K562 (cell line): ENCODE measurements at regions not wholly inside any gene's neighbourhood (a gene's known extent, or its start where the extent isn't known, plus 50 kb on each side); places are given as distances from the start of the nearest gene placed in this dataset.

Experiments used
- ATAC-seq: fragments of 200-7000 bp; cut with Tn5 transposase; 3 replicates; pipeline ENCODE4 v1.9.1; 2020; ENCODE audit warnings: moderate library complexity
- BruUV-seq: library from RNA; stranded (reverse); fragments of 400-500 nt; replicated peaks from 2 replicates; lab custom pipeline; 2021; lab: Mats Ljungman, UMichigan
- CTCF ChIA-PET: fragments of 300-600 bp; formaldehyde crosslinking; extraction: SDS; loops from one replicate; lab custom pipeline; 2021; ENCODE audit warnings: low intra/inter-chr PET ratio; lab: Yijun Ruan, JAX
- POLR2A ChIA-PET: fragments of 300-600, 350-650 bp; sonication (Branson Sonifier 250); formaldehyde crosslinking; extraction: SDS; loops from one replicate; lab custom pipeline; 2021; ENCODE audit warnings: antibody characterized with exemption, inconsistent platforms; lab: Yijun Ruan, JAX
- DNase-seq, 4 experiments: peaks; one replicate each; pipeline versions ENCODE4 v3.0.0 to v3.0.0-alpha.2; 2011 to 2018; ENCODE audit warnings: low spot score in 3 of 4, mixed read lengths in 3 of 4; ENCODE audit errors: extremely low read depth in 1 of 4
- FAIRE-seq: peaks from 2 replicates; lab custom pipeline; 2011; peaks lifted over from hg19 to GRCh38; lab: Jason Lieb, UNC
- H2AFZ ChIP-seq: 2 replicates; pipeline ENCODE4 v1.6.0; 2011; ENCODE audit warnings: low read depth, low read length, control low read depth, inconsistent platforms
- H3K27ac ChIP-seq: fragments of 200-600 bp; 3 replicates; pipeline ENCODE4 v1.8.0; 2011; ENCODE audit warnings: low read depth, mild to moderate bottlenecking, control low read depth, inconsistent platforms, low read length, moderate library complexity, mixed read lengths; ENCODE audit errors: extremely low read depth
- H3K27me3 ChIP-seq, 2 experiments: fragments of 300-600 bp in 1 of 2; 2 replicates in 1 of 2; 3 replicates in 1 of 2; pipeline versions ENCODE4 v1.6.0 to v1.8.0; 2011; ENCODE audit warnings: inconsistent platforms in 2 of 2, low read length in 2 of 2, mild to moderate bottlenecking in 1 of 2, mixed read lengths in 1 of 2, moderate library complexity in 1 of 2; ENCODE audit not compliant: control insufficient read depth in 2 of 2, insufficient read depth in 2 of 2
- H3K36me3 ChIP-seq: fragments of 300-600 bp; 3 replicates; pipeline ENCODE4 v1.8.0; 2011; ENCODE audit warnings: mild to moderate bottlenecking, low read length, inconsistent platforms; ENCODE audit not compliant: control insufficient read depth, insufficient read depth
- H3K4me1 ChIP-seq, 2 experiments: fragments of 200-600 bp in 1 of 2; replicated peaks in 1 of 2; 2 replicates in 1 of 2; 3 replicates in 1 of 2; pipeline versions ENCODE4 v1.5.1 to v1.8.0; 2011; ENCODE audit warnings: inconsistent platforms in 2 of 2, low read length in 2 of 2, mild to moderate bottlenecking in 1 of 2, mixed read lengths in 1 of 2, moderate library complexity in 1 of 2; ENCODE audit not compliant: control insufficient read depth in 2 of 2, insufficient read depth in 2 of 2
- H3K4me2 ChIP-seq: 2 replicates; pipeline ENCODE4 v1.6.1; 2011; ENCODE audit warnings: low read length, control low read depth, inconsistent platforms, mixed read lengths; ENCODE audit not compliant: insufficient read depth
- H3K4me3 ChIP-seq: fragments of 200-600 bp; sonication (generic), shearing (Covaris generic); 2 replicates; pipeline ENCODE4 v1.5.1; 2016; ENCODE audit warnings: control low read depth, inconsistent platforms
- H3K79me2 ChIP-seq: fragments of 200-600 bp; 3 replicates; pipeline ENCODE4 v1.8.0; 2011; ENCODE audit warnings: low read length, inconsistent platforms; ENCODE audit not compliant: control insufficient read depth, insufficient read depth
- H3K9ac ChIP-seq, 2 experiments: 2 replicates each; pipeline versions ENCODE4 v1.6.0 to v1.6.1; 2011; ENCODE audit warnings: low read depth in 2 of 2, low read length in 2 of 2, control low read depth in 1 of 2, inconsistent platforms in 1 of 2, mild to moderate bottlenecking in 1 of 2, mixed read lengths in 1 of 2; ENCODE audit not compliant: insufficient read depth in 1 of 2
- H3K9me1 ChIP-seq: one replicate; pipeline ENCODE4 v1.6.0; 2011; ENCODE audit warnings: inconsistent platforms, mild to moderate bottlenecking, low read length, moderate library complexity; ENCODE audit not compliant: control insufficient read depth, insufficient read depth
- H3K9me3 ChIP-seq: replicated peaks from 2 replicates; pipeline ENCODE4 v1.5.1; 2011; ENCODE audit warnings: low read depth, low read length, inconsistent platforms; ENCODE audit not compliant: control insufficient read depth, insufficient read depth
- H4K20me1 ChIP-seq: replicated peaks from 2 replicates; pipeline ENCODE4 v1.6.1; 2011; ENCODE audit warnings: low read length, inconsistent platforms, mixed read lengths; ENCODE audit not compliant: control insufficient read depth, insufficient read depth
- BCOR ChIP-seq: fragments of 450-650 bp; IDR thresholded peaks from 2 replicates; pipeline ENCODE4 v1.6.1; 2016
- NCOA2 ChIP-seq, 2 experiments: fragments of 450-650 bp; IDR thresholded peaks; 2 replicates each; pipeline ENCODE4 v1.6.1; 2018; ENCODE audit warnings: mild to moderate bottlenecking in 2 of 2, moderate library complexity in 1 of 2; ENCODE audit not compliant: partially characterized antibody in 2 of 2
- TAF15 ChIP-seq: fragments of 200-400 bp; formaldehyde crosslinking; IDR thresholded peaks from 2 replicates; pipeline ENCODE4 v1.6.1; 2017; ENCODE audit warnings: mild to moderate bottlenecking, low read depth, low read length, moderate library complexity
- THAP12 ChIP-seq: fragments of 250-450 bp; sonication (Bioruptor Pico); IDR thresholded peaks from 2 replicates; pipeline ENCODE4 v1.9.0; 2021; ENCODE audit warnings: mild to moderate bottlenecking, inconsistent platforms
- ZNF507 ChIP-seq: conservative IDR thresholded peaks from 2 replicates; pipeline ENCODE4 v1.6.1; 2017; ENCODE audit warnings: missing genetic modification characterization, missing compliant biosample characterization
- in situ Hi-C: fragments of 300-500 bp; cut with MboI; formaldehyde crosslinking; loops from 4 replicates; pipeline ENCODE4 v1.15.0; 2018; ENCODE audit warnings: inconsistent platforms, mixed read lengths
- intact Hi-C: fragments of 100-400 bp; cut with micrococcal nuclease; formaldehyde crosslinking; loops from 2 replicates; pipeline ENCODE4 v1.14.2; 2022

- no peak for TF ChIP-seq THAP12 (CRISPR knock-in tag)
- TF ChIP-seq BCOR: no peak
- TF ChIP-seq TAF15: no peak
- TF ChIP-seq, all 486 proteins: peak for 0
Observed at GRCh38 chr5:54927097-54927746, 58.2 kb downstream of the ESM1 start (continued).

- Histone ChIP-seq H3K4me3 (no peak overlapping the region), H4K20me1 (no peaks in the 10 kb centered on the region), H3K4me2 (no peak overlapping the region), H3K36me3 (no peaks in the 10 kb centered on the region), H3K27ac (no peak overlapping the region), H3K9me1 (no peaks in the 10 kb centered on the region), H3K79me2 (no peaks in the 10 kb centered on the region), H3K9me3 (no peaks in the 10 kb centered on the region), H3K4me1 (no peaks in the 10 kb centered on the region), H3K27me3 (no peaks in the 10 kb centered on the region; a peak in 1 of 5 replicates), H3K9ac (no peak overlapping the region), H2AFZ (no peak overlapping the region)
- FAIRE-seq (no peak), DNase-seq (no peak), ATAC-seq (no peak)
- TF ChIP-seq NCOA2 (IDR thresholded peaks at IDR 0.05; ENCODE audit: partially characterized antibody in 2 of 2): no peak
- peak; percentile 93 for TF ChIP-seq ZNF507 (tag)
- BruUV-seq: no TSS peak
- intact Hi-C loops (no loop called here), in situ Hi-C loops (no loop called here)
- CTCF ChIA-PET: no interaction called here
- POLR2A ChIA-PET: no interaction called here
Observed at GRCh38 chr5:54924487-54924886, 60.9 kb downstream of the ESM1 start.
